T-helper 17 cell (primary cell): ENCODE measurements at regions not wholly inside any gene's neighbourhood (a gene's known extent, or its start where the extent isn't known, plus 50 kb on each side); places are given as distances from the start of the nearest gene placed in this dataset.
"Not testable (repeated sequence)": the region's sequence is repeated elsewhere in the genome, so short reads cannot be mapped to it uniquely, and the experiment has no call there.

Experiments used
- ATAC-seq: fragments of 150-1000 bp; cut with Tn5 transposase; 2 replicates; pipeline ENCODE4 v1.10.0; 2021; ENCODE audit warnings: mild to moderate bottlenecking, moderate library complexity
- DNase-seq, 3 donors: peaks; one replicate each; pipeline versions ENCODE4 v3.0.0 to v3.0.0-alpha.2; 2020 to 2021
- H3K9me3 ChIP-seq: one replicate; pipeline ENCODE4 v1.7.0; 2013; ENCODE audit warnings: low read length, mild to moderate bottlenecking; ENCODE audit not compliant: control insufficient read depth, poor library complexity, severe bottlenecking
- H3K27ac Mint-ChIP-seq: one replicate; pipeline ENCODE4 v1.8.0; 2022; ENCODE audit warnings: mild to moderate bottlenecking, moderate library complexity, mixed read lengths
- H3K27me3 Mint-ChIP-seq: one replicate; pipeline ENCODE4 v1.8.0; 2022; ENCODE audit warnings: mixed read lengths
- H3K36me3 Mint-ChIP-seq: one replicate; pipeline ENCODE4 v1.8.0; 2022; ENCODE audit warnings: low read depth, mixed read lengths
- H3K4me1 Mint-ChIP-seq: one replicate; pipeline ENCODE4 v1.8.0; 2022; ENCODE audit warnings: mild to moderate bottlenecking, mixed read lengths
- H3K4me3 Mint-ChIP-seq: one replicate; pipeline ENCODE4 v1.8.0; 2022; ENCODE audit warnings: mild to moderate bottlenecking, moderate library complexity, mixed read lengths

DNA sequence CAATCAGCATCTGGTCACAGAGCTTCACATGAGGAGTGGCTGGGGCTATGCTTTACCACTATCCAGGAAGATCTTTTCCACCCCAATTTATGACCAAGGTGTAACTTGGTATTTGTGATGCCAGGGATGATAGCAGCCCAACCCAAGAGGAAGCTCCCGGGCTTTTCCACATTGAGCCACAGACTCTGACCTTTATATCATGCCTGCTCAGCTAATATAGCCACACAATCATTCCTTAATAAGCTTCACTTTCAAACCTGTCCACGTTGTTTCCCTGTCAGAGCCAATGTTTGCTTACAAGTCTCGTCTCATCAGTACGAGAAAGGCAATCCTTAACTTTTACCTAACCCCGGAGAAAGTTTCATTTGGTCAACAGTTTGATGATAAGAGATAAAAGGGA, 330.9 kb downstream of the SHQ1 start:
- no peak for ATAC-seq
- peaks cover 4% of the 10 kb centered on the region for H3K27me3 Mint-ChIP-seq
- H3K4me3 Mint-ChIP-seq = no peak overlapping the region
- H3K9me3 ChIP-seq = no peaks in the 10 kb centered on the region
- no peak for DNase-seq
- H3K4me1 Mint-ChIP-seq = no peaks in the 10 kb centered on the region
- H3K27ac Mint-ChIP-seq = no peak overlapping the region
- no peaks in the 10 kb centered on the region for H3K36me3 Mint-ChIP-seq

GRCh38 chr3:72516361-72516760, 331.9 kb downstream of the SHQ1 start:
- no peaks in the 10 kb centered on the region for H3K9me3 ChIP-seq
- DNase-seq = no peak
- Mint-ChIP-seq H3K27ac (no peak overlapping the region), H3K4me1 (no peaks in the 10 kb centered on the region), H3K4me3 (no peak overlapping the region), H3K27me3 (peaks cover 4% of the 10 kb centered on the region), H3K36me3 (no peaks in the 10 kb centered on the region)
- ATAC-seq = no peak

- no peak overlapping the region for H3K27ac Mint-ChIP-seq
Measured at GRCh38 chr3:72515941-72516340, 332.3 kb downstream of the SHQ1 start.

GRCh38 chr3:72515281-72515680, 333.0 kb downstream of the SHQ1 start:
- H3K9me3 ChIP-seq = no peaks in the 10 kb centered on the region
- Mint-ChIP-seq H3K4me3 (no peak overlapping the region), H3K36me3 (no peaks in the 10 kb centered on the region), H3K27me3 (peaks cover 2% of the 10 kb centered on the region), H3K4me1 (no peaks in the 10 kb centered on the region), H3K27ac (no peak overlapping the region)
- no peak for DNase-seq
- ATAC-seq = no peak

More at GRCh38 chr3:72515941-72516340, 332.3 kb downstream of the SHQ1 start:
- H3K9me3 ChIP-seq = no peaks in the 10 kb centered on the region
- H3K36me3 Mint-ChIP-seq = no peaks in the 10 kb centered on the region
- no peak overlapping the region for H3K4me3 Mint-ChIP-seq
- H3K27me3 Mint-ChIP-seq = peaks cover 4% of the 10 kb centered on the region
- ATAC-seq = no peak
- H3K4me1 Mint-ChIP-seq = no peaks in the 10 kb centered on the region
- no peak for DNase-seq

DNA sequence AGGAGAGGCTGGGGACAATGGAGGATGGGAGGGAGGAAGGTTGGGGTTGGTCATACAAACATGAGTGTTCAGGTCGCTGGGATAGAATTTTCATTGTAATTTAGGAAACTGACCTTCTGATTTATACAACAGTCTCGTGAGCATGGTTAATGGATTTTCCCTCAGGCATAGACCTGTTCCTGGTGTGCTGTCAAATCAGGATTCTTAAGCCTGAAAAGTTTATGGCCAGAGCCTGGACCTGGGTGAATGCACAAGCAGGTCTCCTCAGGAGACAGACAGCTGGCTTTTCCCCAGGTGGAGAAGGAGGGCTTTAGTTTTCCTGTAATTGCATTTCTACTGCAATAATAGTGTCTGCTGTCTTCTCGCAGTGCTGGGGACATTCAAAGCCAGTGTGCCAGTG, 338.0 kb downstream of the SHQ1 start:
- Mint-ChIP-seq H3K4me3 (no peak overlapping the region), H3K4me1 (no peaks in the 10 kb centered on the region), H3K27me3 (no peaks in the 10 kb centered on the region), H3K36me3 (no peaks in the 10 kb centered on the region), H3K27ac (no peak overlapping the region)
- DNase-seq = no peak
- ATAC-seq = no peak
- no peaks in the 10 kb centered on the region for H3K9me3 ChIP-seq

DNA sequence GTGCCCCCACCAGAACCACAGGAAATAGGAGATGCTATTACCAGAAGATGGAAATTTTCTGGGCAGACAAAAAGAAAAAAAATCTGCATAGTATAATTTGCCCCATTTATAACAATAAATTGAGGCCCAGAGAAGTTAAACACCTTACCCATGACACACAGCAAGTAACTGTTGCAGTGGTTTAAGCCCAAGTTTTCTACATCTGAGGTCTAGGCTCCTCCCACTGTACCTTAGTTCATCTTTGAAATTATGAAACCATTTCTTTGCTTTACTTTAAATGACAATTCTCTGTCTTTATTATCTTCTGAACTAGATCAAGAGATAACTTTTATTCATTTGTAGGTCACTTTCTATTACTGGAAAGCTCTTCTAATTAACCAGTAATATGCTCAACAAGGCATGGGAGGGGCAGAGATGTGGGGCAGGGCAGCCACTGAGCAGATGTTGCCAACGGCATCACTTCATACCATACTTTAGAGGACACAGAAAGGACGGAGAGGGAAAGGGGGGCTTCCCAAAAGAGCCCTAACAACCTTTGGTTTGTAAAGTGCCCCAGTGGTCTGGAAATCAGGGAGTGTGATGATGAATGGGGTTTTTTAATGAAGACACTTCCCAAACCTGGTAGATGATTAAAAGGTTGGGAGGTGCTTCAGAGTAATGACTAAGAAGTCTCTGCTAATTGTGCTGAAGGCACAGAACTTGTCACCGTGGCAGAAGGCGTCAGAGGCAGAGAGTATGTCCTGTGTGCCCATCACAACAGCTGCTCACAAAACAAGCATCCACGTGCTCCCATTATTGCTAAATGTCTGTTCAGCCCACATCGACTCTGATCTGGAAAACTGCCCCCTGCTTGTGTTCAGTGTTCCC, 342.5 kb downstream of the SHQ1 start:
- no peak for DNase-seq
- no peaks in the 10 kb centered on the region for H3K4me1 Mint-ChIP-seq
- H3K4me3 Mint-ChIP-seq = no peak overlapping the region
- no peak overlapping the region for H3K27ac Mint-ChIP-seq
- no peak for ATAC-seq
- no peaks in the 10 kb centered on the region for H3K27me3 Mint-ChIP-seq
- peaks cover 3% of the 10 kb centered on the region for H3K36me3 Mint-ChIP-seq
- H3K9me3 ChIP-seq = no peaks in the 10 kb centered on the region

DNA sequence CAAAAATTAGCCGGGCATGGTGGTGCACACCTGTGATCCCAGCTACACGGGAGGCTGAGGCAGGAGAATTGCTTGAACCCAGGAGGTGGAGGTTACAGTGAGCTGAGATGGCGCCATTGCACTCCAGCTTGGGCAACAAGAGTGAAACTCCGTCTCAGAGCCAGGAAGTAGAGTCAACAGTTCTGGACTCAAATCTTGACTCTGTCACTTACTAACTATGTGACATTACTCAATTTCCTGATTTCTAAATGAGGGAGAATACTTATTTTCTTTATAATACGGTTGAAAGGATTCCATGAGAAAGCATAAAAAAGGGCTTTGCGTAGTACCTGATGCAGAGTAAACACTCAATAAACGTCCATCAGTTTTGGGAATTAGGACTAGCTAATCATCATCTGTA, 350.7 kb downstream of the SHQ1 start:
- not testable (repeated sequence) for H3K27me3 Mint-ChIP-seq, ATAC-seq, H3K27ac Mint-ChIP-seq, DNase-seq, H3K4me1 Mint-ChIP-seq, H3K36me3 Mint-ChIP-seq, H3K9me3 ChIP-seq, H3K4me3 Mint-ChIP-seq

DNA sequence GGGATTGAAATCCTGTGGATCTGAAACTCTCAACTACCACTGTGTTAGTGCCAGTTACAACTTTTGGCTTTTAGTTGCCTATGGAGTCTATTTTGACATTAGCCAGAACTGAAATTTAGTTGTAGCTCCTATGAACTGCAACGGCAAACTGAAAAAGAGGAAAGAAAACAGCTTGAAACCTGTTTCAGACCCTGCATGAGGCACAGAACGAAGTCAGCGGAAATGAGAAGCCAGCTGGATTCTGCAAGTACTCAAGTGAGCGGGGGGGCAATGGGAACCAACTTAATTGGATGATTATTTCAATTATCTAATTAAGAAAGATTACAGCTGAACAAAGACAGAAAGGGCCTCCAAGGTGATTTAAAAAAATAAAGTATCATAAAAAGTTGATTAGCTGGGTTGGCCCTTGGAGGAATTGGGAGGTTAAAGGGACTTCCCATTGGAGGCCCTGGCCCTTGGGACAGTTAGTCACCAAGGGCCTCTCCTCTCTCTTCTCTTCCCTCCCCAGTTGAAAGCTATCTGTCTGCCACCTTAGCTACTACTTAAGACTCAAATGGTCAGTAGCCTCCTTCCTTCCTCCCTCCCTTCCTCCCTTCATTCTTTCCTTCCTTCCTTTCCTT, 352.1 kb downstream of the SHQ1 start:
- H3K27me3 Mint-ChIP-seq = no peaks in the 10 kb centered on the region
- H3K9me3 ChIP-seq = no peaks in the 10 kb centered on the region
- no peak overlapping the region for H3K4me3 Mint-ChIP-seq
- no peak overlapping the region for H3K27ac Mint-ChIP-seq
- no peak for DNase-seq
- H3K4me1 Mint-ChIP-seq = no peaks in the 10 kb centered on the region
- no peak for ATAC-seq
- H3K36me3 Mint-ChIP-seq = no peaks in the 10 kb centered on the region

DNA sequence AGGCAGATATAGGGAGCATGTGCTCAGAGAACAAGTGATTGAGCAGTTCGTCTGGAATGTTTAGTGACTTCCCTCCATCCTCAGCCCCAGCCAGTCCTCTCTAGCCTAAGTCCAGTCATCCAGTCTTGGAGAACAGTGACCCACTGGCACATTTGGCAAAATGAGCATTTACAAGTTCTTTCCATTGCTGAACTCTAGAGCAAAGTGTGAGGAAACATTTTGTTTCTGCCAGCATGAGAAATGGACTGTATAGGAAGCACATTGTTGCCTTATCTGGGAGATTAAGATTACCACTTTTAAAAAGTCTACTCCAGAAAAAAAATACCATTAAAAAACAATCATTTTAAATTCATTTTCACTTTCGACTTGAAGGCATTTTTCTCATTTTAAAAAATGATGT, 353.6 kb downstream of the SHQ1 start:
- no peak for ATAC-seq
- Mint-ChIP-seq H3K36me3 (no peaks in the 10 kb centered on the region), H3K27ac (no peak overlapping the region), H3K4me3 (no peak overlapping the region), H3K4me1 (no peaks in the 10 kb centered on the region), H3K27me3 (no peaks in the 10 kb centered on the region)
- H3K9me3 ChIP-seq = no peaks in the 10 kb centered on the region
- DNase-seq = no peak

DNA sequence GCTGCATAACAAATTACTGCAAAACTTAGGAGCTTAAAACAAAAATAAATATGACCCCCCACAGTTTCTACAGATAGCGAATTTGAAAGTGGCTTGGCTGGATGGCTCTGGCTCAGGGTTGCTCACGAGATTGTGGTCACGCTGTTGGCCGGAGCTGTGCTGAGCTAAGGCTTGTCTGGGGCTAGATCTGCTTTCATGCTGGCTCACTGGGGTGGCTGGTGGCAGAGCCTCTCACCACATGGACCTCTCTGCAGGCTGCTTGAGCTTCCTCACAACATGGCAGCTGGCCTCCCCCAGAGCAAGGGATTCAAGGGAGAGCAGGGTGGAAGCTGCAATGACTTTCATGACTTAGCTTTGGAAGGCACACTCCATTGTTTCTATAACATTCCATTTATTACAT, 354.1 kb downstream of the SHQ1 start:
- no peak overlapping the region for H3K4me3 Mint-ChIP-seq
- no peak for ATAC-seq
- DNase-seq = no peak
- no peaks in the 10 kb centered on the region for H3K9me3 ChIP-seq
- H3K36me3 Mint-ChIP-seq = no peaks in the 10 kb centered on the region
- H3K27me3 Mint-ChIP-seq = no peaks in the 10 kb centered on the region
- no peaks in the 10 kb centered on the region for H3K4me1 Mint-ChIP-seq
- H3K27ac Mint-ChIP-seq = no peak overlapping the region

GRCh38 chr3:72492240-72492639, 356.0 kb downstream of the SHQ1 start:
- no peaks in the 10 kb centered on the region for H3K9me3 ChIP-seq
- no peak overlapping the region for H3K27ac Mint-ChIP-seq
- H3K4me3 Mint-ChIP-seq = no peak overlapping the region
- H3K27me3 Mint-ChIP-seq = no peaks in the 10 kb centered on the region
- ATAC-seq (no peak), DNase-seq (no peak)
- H3K36me3 Mint-ChIP-seq = no peaks in the 10 kb centered on the region
- peaks cover 2% of the 10 kb centered on the region for H3K4me1 Mint-ChIP-seq

- ATAC-seq (no peak), DNase-seq (no peak)
- Mint-ChIP-seq H3K36me3 (no peaks in the 10 kb centered on the region), H3K27me3 (peaks cover 3% of the 10 kb centered on the region), H3K4me1 (peaks cover 2% of the 10 kb centered on the region), H3K27ac (no peak overlapping the region), H3K4me3 (no peak overlapping the region)
- no peaks in the 10 kb centered on the region for H3K9me3 ChIP-seq
Measured at GRCh38 chr3:72490688-72491435, 357.4 kb downstream of the SHQ1 start.

- Mint-ChIP-seq H3K27ac (no peak overlapping the region), H3K27me3 (peaks cover 7% of the 10 kb centered on the region), H3K4me3 (no peak overlapping the region), H3K36me3 (no peaks in the 10 kb centered on the region), H3K4me1 (peaks cover 2% of the 10 kb centered on the region)
- ATAC-seq (no peak), DNase-seq (no peak)
- no peaks in the 10 kb centered on the region for H3K9me3 ChIP-seq
Measured at GRCh38 chr3:72489901-72490300, 358.3 kb downstream of the SHQ1 start.
